ENCODE measurements at regions not wholly inside any gene's neighbourhood (a gene's known extent, or its start where the extent isn't known, plus 50 kb on each side); places are given as distances from the start of the nearest gene placed in this dataset.

DNA sequence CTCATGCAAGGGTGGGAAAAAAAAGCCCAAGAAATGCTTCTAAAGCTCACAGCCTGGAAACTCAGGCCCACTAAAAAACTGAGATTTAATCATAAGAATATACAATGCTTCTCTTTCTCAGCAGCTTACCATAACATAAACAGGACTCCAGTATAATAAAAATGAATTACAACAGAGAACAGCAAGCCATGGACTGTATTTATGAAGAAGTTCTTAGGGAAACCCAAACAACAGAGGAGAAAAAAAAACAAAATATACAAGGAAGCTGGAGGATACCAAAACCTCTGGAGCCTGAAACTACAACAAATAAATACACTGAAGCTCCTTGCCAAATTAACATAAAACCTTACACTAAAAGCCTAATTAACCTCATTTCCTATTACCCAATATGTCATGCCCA is 187.8 kb downstream of the RDH14 start:
- TF ChIP-seq, protein P1, sequence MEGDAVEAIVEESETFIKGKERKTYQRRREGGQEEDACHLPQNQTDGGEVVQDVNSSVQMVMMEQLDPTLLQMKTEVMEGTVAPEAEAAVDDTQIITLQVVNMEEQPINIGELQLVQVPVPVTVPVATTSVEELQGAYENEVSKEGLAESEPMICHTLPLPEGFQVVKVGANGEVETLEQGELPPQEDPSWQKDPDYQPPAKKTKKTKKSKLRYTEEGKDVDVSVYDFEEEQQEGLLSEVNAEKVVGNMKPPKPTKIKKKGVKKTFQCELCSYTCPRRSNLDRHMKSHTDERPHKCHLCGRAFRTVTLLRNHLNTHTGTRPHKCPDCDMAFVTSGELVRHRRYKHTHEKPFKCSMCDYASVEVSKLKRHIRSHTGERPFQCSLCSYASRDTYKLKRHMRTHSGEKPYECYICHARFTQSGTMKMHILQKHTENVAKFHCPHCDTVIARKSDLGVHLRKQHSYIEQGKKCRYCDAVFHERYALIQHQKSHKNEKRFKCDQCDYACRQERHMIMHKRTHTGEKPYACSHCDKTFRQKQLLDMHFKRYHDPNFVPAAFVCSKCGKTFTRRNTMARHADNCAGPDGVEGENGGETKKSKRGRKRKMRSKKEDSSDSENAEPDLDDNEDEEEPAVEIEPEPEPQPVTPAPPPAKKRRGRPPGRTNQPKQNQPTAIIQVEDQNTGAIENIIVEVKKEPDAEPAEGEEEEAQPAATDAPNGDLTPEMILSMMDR (IDR thresholded peaks at IDR 0.05): no peak
- no peak for TF ChIP-seq ZFX (IDR thresholded peaks at IDR 0.05; ENCODE audit: borderline replicate concordance)
